Mesendoderm (in vitro differentiated cells): ENCODE measurements at regions not wholly inside any gene's neighbourhood (a gene's known extent, or its start where the extent isn't known, plus 50 kb on each side); places are given as distances from the start of the nearest gene placed in this dataset.

Experiments used
- DNase-seq: peaks from one replicate; pipeline ENCODE4 v3.0.0; 2013
- H2AK5ac ChIP-seq: 2 replicates; pipeline ENCODE4 v1.6.1; 2013; ENCODE audit warnings: low read length, inconsistent platforms
- H2BK120ac ChIP-seq: 2 replicates; pipeline ENCODE4 v1.6.1; 2013; ENCODE audit warnings: low read depth, mild to moderate bottlenecking, low read length, moderate library complexity, mixed read lengths
- H2BK15ac ChIP-seq: replicated peaks from 2 replicates; pipeline ENCODE4 v1.6.1; 2013; ENCODE audit warnings: low read depth, mild to moderate bottlenecking, moderate library complexity
- H2BK5ac ChIP-seq: 2 replicates; pipeline ENCODE4 v1.6.1; 2013; ENCODE audit warnings: low read length, inconsistent platforms
- H3K18ac ChIP-seq: 2 replicates; pipeline ENCODE4 v1.6.1; 2013; ENCODE audit warnings: mild to moderate bottlenecking, low read length, mixed read lengths
- H3K23ac ChIP-seq: one replicate; pipeline ENCODE4 v1.6.1; 2013; ENCODE audit warnings: low read length
- H3K27ac ChIP-seq: 2 replicates; pipeline ENCODE4 v1.5.1; 2013; ENCODE audit warnings: low read depth, mild to moderate bottlenecking, inconsistent platforms, low read length, moderate library complexity
- H3K27me3 ChIP-seq: 2 replicates; pipeline ENCODE4 v1.6.1; 2013; ENCODE audit warnings: low read length, control low read depth, mild to moderate bottlenecking, inconsistent platforms; ENCODE audit not compliant: insufficient read depth, poor library complexity
- H3K36me3 ChIP-seq: 2 replicates; pipeline ENCODE4 v1.6.1; 2013; ENCODE audit warnings: low read length, inconsistent platforms; ENCODE audit not compliant: control insufficient read depth, insufficient read depth
- H3K4ac ChIP-seq: one replicate; pipeline ENCODE4 v1.6.1; 2013; ENCODE audit warnings: low read depth, mild to moderate bottlenecking, low read length, moderate library complexity
- H3K4me1 ChIP-seq: 2 replicates; pipeline ENCODE4 v1.6.1; 2013; ENCODE audit warnings: low read depth, low read length, inconsistent platforms; ENCODE audit not compliant: control insufficient read depth
- H3K4me2 ChIP-seq: 2 replicates; pipeline ENCODE4 v1.6.1; 2013; ENCODE audit warnings: low read length
- H3K4me3 ChIP-seq: 2 replicates; pipeline ENCODE4 v1.5.1; 2013; ENCODE audit warnings: mild to moderate bottlenecking, low read length
- H3K56ac ChIP-seq: one replicate; pipeline ENCODE4 v1.6.1; 2013; ENCODE audit warnings: low read length
- H3K79me1 ChIP-seq: 2 replicates; pipeline ENCODE4 v1.6.1; 2013; ENCODE audit warnings: low read length, inconsistent platforms
- H3K79me2 ChIP-seq: 2 replicates; pipeline ENCODE4 v1.6.1; 2013; ENCODE audit warnings: mild to moderate bottlenecking, low read length; ENCODE audit not compliant: control insufficient read depth, insufficient read depth
- H3K9ac ChIP-seq: 2 replicates; pipeline ENCODE4 v1.6.1; 2013; ENCODE audit warnings: low read length, inconsistent platforms
- H4K5ac ChIP-seq: one replicate; pipeline ENCODE4 v1.6.1; 2013; ENCODE audit warnings: low read length
- H4K8ac ChIP-seq: one replicate; pipeline ENCODE4 v1.6.1; 2013; ENCODE audit warnings: low read depth, mild to moderate bottlenecking, control low read depth, low read length, moderate library complexity
- WGBS: extraction: QIAGEN DNeasy Blood & Tissue Kit; methylation state at CpG from one replicate; pipeline ENCODE4 v1.1.7; 2013; ENCODE audit warnings: low lambda C conversion rate, missing lambda C conversion rate; ENCODE audit not compliant: insufficient coverage; ENCODE audit errors: extremely low coverage; 5-methylcytosine and 5-hydroxymethylcytosine counted together

DNA sequence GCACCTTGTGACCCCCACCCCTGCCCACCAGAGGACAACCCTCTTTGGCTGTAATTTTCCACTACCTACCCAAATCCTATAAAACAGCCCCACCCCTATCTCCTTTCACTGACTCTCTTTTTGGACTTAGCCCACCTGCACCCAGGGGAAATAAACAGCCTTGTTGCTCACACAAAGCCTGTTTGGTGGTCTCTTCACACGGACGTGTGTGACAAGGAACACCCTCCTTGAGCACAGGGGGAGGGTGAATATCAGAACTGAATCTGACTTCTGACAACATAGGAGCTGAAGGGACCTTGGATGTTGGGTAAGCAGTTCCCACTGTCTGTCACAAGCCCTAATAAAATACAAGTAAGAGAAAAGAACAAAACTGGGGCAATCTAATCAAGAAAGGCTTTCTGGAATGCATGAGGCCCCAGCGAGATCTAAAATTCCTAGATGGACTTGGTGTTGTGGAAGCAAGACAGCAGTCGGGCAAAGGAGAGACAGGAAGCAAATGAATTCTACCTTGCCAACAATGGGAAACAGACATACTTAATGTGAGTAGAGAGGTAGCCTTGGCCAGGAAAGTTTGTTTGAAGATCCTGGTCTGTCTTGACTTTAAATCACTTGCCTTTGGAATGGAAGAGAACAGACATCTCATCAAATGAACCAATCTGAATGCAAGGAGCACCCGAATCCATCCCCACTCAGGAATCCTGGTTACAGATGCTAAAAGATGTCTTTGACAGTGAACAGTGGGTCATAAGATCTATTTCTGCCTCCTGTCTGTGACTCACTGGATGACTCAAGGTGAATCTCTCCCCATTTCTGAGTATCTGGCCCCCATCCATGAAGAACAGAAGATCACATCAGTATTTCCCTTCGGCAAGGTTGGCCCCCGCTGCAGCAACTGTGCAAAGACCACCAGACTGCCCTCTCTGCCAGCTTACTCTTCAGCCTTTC, 53.3 kb downstream of the OLFML3 start:
- Histone ChIP-seq H3K56ac (peak overlapping the region; percentile 57), H3K4me1 (peaks cover 29% of the 10 kb centered on the region), H3K9ac (peak overlapping the region; percentile 73), H2AK5ac (peak overlapping the region; percentile 12), H3K27me3 (no peaks in the 10 kb centered on the region), H2BK120ac (peak overlapping the region; percentile 92), H2BK15ac (no peak overlapping the region), H3K79me1 (no peaks in the 10 kb centered on the region), H3K23ac (no peak overlapping the region), H3K4me3 (peak overlapping the region; percentile 12), H3K4ac (peak overlapping the region; percentile 91), H4K8ac (no peak overlapping the region), H2BK5ac (peak overlapping the region; percentile 66), H3K4me2 (peak overlapping the region; percentile 30), H4K5ac (peak overlapping the region; percentile 33), H3K18ac (peak overlapping the region; percentile 78), H3K36me3 (no peaks in the 10 kb centered on the region), H3K79me2 (no peaks in the 10 kb centered on the region), H3K27ac (peak overlapping the region; percentile 84)
- WGBS, result no CpG with 5 or more reads among the region's 7 CpGs
- DNase-seq, result peak; percentile 81

DNA sequence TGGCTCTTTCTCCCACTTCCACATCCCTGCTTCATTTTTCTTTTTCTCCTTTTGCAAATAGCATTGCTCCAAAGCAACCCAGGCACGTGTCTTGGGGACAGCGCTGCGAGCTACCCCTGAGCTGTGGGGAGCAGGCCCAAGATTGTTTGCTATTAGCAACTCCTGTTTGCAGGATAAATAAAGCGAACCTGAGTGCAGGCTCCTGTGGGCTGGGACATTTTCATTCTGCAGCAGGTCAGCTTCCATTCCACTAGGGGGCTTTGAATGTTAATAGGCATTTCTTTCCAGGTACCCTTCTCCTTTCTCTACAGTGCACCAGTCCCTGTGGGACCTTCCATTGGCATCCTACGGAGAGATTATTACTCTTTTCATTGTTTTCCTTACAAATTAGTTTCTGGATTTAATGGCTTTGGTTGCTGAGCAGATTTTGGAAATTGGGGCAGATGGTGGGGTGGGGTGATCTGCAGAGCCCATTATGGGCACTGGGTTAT, 54.0 kb downstream of the OLFML3 start:
- Histone ChIP-seq H3K4me1 (peaks cover 34% of the 10 kb centered on the region), H3K9ac (peak overlapping the region; percentile 73), H4K8ac (no peak overlapping the region), H3K4me2 (peak overlapping the region; percentile 30), H3K56ac (peak overlapping the region; percentile 71), H3K27me3 (no peaks in the 10 kb centered on the region), H3K23ac (no peak overlapping the region), H3K79me2 (no peaks in the 10 kb centered on the region), H3K4ac (peak overlapping the region; percentile 84), H2BK120ac (peak overlapping the region; percentile 92), H3K79me1 (no peaks in the 10 kb centered on the region), H3K36me3 (no peaks in the 10 kb centered on the region), H4K5ac (no peak overlapping the region), H3K27ac (peak overlapping the region; percentile 84), H3K4me3 (peak overlapping the region; percentile 37), H2BK5ac (peak overlapping the region; percentile 66), H3K18ac (peak overlapping the region; percentile 88), H2BK15ac (no peak overlapping the region), H2AK5ac (peak overlapping the region; percentile 3)
- peak; percentile 89 for DNase-seq
- WGBS, result no CpG with 5 or more reads among the region's 5 CpGs

DNA sequence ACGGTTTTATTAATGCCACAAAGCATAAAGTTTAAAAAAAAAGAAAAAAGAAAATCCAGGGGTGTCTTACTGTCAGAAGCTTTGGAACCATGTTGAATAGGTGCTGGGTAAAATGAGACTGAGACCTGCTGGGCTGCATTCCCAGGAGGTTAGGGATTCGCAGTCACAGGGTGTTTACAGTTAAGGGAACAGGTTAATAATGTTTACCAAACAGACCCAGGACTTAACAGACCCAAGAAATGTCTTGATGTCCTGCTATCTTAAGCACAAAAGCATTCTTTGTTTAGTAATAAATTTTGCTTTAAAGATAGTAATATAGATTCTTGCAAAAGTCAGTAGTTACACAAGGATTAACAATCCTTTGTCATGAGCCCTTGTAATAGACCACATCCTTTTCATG, 54.7 kb downstream of the OLFML3 start:
- no peak overlapping the region for H2BK120ac ChIP-seq
- no peak overlapping the region for H4K5ac ChIP-seq
- no peaks in the 10 kb centered on the region for H3K79me2 ChIP-seq
- no peak overlapping the region for H2BK5ac ChIP-seq
- peak overlapping the region; percentile 84 for H3K27ac ChIP-seq
- no peak overlapping the region for H4K8ac ChIP-seq
- H3K18ac ChIP-seq, result peak overlapping the region; percentile 88
- H3K4me3 ChIP-seq, result no peak overlapping the region
- peak overlapping the region; percentile 79 for H3K56ac ChIP-seq
- no peaks in the 10 kb centered on the region for H3K36me3 ChIP-seq
- no CpG with 5 or more reads among the region's 2 CpGs for WGBS
- H2BK15ac ChIP-seq, result no peak overlapping the region
- H3K27me3 ChIP-seq, result no peaks in the 10 kb centered on the region
- H3K79me1 ChIP-seq, result no peaks in the 10 kb centered on the region
- DNase-seq, result no peak
- H3K4me1 ChIP-seq, result peaks cover 37% of the 10 kb centered on the region
- no peak overlapping the region for H3K4me2 ChIP-seq
- peak overlapping the region; percentile 73 for H3K9ac ChIP-seq
- no peak overlapping the region for H2AK5ac ChIP-seq
- no peak overlapping the region for H3K4ac ChIP-seq
- H3K23ac ChIP-seq, result no peak overlapping the region

DNA sequence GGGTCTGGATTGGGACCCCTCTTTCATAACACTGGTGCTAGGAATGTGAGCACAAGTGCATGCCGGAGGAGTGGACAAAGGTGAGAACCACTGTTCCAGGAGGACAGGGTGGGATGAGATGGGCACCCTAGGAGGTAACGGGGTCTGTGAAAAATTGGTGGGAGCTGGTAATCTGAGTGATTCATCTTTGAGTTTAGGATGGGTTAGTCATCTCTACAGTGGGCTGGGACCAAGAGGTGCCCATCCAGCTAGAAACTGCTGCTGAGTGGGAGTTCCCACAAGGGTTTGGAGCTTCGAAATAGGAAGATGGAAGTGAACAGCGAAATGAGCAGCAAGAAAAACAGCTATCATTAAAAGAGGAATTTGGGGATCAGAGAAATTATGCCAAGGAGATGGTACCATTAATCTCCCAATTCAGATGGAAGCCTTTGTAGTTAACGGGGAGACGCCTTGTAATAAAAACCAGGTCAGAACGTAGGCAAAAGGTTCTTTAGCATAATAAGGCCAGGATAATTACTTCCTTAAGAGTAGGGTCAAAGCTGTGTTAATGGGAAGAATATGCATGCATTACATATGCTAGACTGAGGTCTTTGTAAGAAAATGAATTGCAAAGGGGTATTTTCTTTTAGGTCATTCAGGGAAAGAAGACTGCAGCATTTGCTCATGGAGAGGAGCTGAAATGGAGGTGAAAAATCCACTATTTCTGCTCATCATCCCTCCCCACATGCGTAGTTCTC, 55.5 kb downstream of the OLFML3 start:
- Histone ChIP-seq H3K4me1 (peaks cover 39% of the 10 kb centered on the region), H2AK5ac (no peak overlapping the region), H3K27ac (peak overlapping the region; percentile 49), H2BK15ac (no peak overlapping the region), H3K4me2 (peak overlapping the region; percentile 11), H3K4me3 (no peak overlapping the region), H4K5ac (no peak overlapping the region), H3K79me1 (no peaks in the 10 kb centered on the region), H3K56ac (peak overlapping the region; percentile 79), H3K9ac (peak overlapping the region; percentile 47), H3K79me2 (no peaks in the 10 kb centered on the region), H3K18ac (peak overlapping the region; percentile 87), H3K27me3 (no peaks in the 10 kb centered on the region), H3K23ac (no peak overlapping the region), H4K8ac (no peak overlapping the region), H2BK120ac (no peak overlapping the region), H3K36me3 (no peaks in the 10 kb centered on the region), H2BK5ac (peak overlapping the region; percentile 37), H3K4ac (peak overlapping the region; percentile 48)
- WGBS, result no CpG with 5 or more reads among the region's 8 CpGs
- DNase-seq, result no peak

DNA sequence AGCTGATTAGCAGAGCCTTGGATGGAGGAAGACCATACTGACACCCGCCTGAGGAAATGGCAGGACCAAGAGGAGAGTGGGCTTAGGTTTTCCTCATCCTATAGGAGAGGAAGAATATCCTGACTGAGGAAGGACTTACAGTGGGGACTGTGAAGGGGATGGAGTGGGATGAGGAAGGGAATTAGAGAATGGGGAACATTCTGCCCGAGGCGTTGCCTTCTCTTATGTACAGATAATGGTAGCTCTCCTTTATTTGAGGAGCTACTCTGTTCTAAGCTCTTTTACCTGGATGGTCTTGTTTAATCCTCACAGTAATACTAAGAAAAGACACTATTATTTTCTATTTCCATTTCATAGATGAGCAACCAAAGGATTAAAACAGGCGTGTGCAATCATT, 56.0 kb downstream of the OLFML3 start:
- Histone ChIP-seq H3K79me1 (no peaks in the 10 kb centered on the region), H3K9ac (peak overlapping the region; percentile 14), H3K4ac (peak overlapping the region; percentile 48), H3K27ac (peak overlapping the region; percentile 2), H2AK5ac (no peak overlapping the region), H3K36me3 (no peaks in the 10 kb centered on the region), H3K23ac (no peak overlapping the region), H4K8ac (no peak overlapping the region), H3K27me3 (no peaks in the 10 kb centered on the region), H3K56ac (peak overlapping the region; percentile 64), H4K5ac (no peak overlapping the region), H3K18ac (no peak overlapping the region), H2BK120ac (no peak overlapping the region), H3K4me1 (peaks cover 39% of the 10 kb centered on the region), H3K4me3 (no peak overlapping the region), H2BK15ac (no peak overlapping the region), H3K79me2 (no peaks in the 10 kb centered on the region), H3K4me2 (no peak overlapping the region), H2BK5ac (no peak overlapping the region)
- DNase-seq, result no peak
- WGBS, result no CpG with 5 or more reads among the region's 4 CpGs
